ENCODE measurements at regions not wholly inside any gene's neighbourhood (a gene's known extent, or its start where the extent isn't known, plus 50 kb on each side); places are given as distances from the start of the nearest gene placed in this dataset.

DNA sequence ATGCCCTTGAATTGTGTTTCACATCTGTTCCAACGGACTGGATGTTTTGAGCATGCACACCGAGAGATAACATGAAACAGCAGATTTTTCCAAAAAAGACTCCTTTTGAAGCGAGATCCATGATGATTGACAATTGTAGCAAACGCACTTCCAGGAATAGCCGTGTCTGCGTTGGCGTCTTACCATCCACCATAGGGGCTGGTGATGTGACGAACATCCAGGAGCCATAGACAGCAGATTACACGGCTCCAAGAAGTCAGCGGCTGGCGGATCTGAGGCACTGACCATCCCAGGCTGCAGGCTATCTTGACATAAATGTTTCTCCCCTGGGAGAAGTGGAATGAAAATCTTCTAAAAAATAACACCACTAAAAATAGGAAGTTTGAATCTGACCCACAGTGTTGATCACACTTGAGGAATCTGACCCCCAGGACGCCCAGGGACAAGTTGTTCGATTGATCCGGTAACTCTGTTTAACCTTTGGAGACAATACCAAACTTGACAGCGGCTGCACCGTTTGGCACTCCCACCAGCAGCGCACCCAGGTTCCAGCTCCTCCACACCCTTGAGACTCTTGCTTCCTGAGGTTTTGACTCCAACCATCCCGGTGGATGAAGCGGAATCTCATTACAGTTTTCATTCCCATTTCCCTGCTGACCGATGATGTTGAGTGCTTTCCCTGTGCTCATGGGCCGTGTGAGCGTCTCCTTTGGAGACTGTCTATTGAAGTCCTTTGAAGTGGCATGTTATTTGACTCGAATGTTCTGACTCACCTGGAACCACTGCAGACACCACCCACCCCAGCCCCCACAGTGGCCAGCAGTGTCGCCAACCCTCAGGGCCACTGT lies 140.0 kb upstream of the GPC1 start:
- DNase-seq (ENCODE audit: low read depth in 4 of 4, low spot score in 2 of 4), result no peak

- DNase-seq (ENCODE audit: low read depth in 4 of 4, low spot score in 2 of 4), result no peak
Measured at GRCh38 chr2:240296104-240296406, 139.4 kb upstream of the GPC1 start.

DNA sequence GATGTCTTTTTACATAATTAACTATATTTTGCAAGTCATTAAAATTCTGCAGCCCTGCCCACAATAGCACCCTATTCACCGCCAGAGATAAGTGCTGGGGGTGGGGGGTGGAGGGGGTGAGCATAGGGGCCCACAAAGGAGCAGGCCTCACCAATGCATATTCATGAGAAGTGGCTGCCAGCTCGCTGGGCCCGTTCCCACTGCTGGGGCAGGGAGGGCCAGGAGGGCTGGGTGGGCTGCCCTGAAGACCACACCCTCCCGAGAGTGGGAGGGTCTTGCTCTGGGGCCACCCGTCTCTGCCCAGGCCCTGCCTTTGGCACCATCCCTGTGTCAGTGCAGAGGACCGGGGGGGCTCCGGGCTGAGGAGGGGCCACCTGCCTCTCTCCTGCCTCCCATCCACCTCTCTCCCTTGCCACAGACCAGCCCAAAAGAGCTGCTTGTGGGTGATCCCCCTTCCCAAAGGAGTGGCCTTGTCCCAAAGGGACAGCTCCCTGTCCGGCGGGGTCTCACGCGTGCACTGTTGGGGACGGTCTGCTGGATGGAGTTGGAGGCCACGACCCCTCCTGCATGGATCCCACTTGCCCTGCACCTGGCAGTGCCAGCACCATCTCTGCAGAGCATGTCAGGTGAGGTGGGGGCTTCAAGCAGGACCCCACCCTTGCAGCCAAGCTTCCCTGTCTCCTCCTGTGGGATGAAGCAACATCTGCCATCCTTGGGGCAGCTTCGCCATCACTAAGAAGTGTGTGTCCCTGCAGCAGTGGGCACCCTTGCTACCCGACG lies 138.8 kb upstream of the GPC1 start:
- no peak for DNase-seq (ENCODE audit: low read depth in 4 of 4, low spot score in 2 of 4)

- no peak for DNase-seq (ENCODE audit: low read depth in 4 of 4, low spot score in 2 of 4)
Measured at GRCh38 chr2:240297256-240298116, 138.0 kb upstream of the GPC1 start.

DNA sequence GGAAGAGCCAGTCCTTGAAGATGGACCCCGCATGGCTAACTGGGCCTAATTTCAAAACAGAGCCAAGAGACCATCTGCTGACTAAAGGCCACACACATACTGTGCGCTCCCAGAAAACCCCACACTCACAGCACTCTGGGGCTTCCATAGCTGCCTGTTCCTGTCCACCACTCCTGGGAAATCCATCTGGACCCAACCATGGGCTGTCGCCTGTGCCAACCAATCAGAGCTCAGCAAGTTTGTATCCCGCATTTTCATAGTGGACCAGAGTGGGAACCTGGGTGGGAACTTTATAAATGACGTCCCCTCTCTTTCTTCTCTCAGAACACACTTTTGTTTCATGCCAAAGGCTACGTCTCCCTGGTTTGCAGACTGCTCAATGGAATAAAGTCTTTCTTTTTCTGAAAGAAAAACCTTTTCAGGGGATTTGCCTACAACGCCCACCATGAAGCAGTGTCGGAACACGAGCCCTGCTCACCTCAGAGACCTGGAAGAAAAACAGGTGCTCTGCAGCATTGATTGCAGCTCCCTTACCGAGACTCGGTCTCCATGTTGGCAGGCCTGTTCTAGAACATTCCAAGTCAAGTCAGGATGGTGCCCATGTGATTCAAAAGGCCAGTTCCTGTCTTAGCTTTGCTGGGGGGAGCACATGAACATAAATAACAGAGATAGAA lies 137.2 kb upstream of the GPC1 start:
- DNase-seq (ENCODE audit: low read depth in 4 of 4, low spot score in 2 of 4), result no peak

DNA sequence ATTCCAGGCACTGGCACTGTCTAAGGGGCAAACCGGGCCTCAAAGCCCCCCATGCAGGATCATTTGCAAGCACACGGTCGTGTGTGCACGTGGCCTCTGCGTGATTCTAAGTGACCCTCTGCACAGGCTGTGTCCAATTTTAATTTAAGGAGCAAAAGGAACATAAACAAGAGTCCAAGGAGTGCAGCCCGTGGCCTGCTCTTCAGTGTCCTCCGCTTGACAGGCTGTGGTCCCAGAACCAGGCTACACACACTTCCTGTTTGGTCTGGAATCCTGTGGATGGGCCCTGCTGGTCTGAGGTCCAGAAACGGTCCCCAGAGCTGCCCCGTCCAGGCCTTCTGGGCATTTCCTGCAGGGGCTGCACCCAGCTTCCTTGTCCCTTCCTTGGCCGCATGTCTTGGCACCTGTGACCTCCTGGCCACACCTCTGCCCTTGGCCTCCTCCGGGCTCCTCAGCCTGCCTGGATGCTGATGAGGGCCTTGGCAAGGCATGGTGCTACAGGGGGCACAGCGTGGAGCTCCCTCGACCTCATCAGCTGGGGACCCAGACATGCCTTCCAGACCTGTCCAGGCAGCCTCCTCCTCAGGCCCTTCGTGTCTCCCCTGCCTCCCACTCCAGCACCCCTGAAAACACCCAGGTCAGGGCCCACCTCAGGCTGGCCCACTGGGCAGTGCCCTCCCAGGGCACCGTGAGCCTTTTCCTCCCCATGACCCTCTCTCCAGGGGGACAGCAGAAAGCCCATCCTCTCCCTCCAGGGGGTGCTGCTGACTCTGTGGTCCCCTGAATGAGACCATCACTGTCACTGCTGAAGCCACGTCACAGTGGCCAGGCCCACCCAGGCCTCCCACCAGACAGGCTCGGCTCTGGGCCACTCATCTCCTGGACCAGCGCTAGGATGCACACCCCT lies 136.4 kb upstream of the GPC1 start:
- no peak for DNase-seq (ENCODE audit: low read depth in 4 of 4, low spot score in 2 of 4)

DNA sequence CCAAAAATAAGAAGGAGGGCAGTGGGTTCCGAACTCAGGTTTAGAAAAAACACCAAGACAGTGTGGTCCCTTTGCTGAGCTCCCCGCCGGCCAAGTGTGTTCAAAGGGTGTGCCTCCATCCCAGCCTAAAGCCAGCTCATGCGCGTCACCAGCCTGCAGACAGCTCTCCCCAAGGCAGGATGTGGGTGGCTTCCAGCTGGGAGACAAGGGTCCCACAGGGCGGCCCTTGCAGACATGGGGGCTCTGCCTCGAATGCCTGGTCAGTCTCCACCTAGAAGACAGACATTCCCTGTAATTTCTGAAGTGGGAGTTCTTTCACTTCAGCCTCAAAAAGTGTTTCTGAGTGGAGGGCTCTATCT lies 135.8 kb upstream of the GPC1 start:
- no peak for DNase-seq (ENCODE audit: low read depth in 4 of 4, low spot score in 2 of 4)

DNA sequence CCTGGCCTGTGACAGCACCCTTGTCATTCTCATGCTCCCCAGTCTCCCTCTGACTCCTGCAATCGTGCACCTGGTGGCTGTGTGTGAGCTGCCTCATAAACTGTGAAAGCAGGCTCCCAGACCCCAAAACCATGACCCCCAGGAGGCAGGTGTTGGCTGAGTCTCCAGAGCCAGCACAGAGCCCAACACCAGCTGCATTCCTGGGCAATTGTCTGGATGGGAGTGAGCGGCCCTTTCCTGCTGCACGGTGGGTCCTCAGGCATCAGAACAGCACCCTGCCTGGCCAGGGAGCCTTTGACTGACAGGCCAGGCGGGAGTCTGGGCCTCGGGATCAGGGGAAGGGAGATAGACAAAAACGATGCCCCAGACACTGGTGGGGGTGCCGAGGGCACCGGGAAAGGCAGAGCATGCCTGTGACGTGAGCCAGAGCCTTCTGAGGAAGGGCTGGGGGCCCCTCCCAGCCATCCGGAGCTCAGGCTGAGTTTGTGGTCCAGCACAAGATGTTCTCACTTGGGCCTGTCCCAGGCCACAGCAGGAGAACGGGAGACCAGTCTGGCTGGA lies 135.1 kb upstream of the GPC1 start:
- no peak for DNase-seq (ENCODE audit: low read depth in 4 of 4, low spot score in 2 of 4)

GRCh38 chr2:240300840-240301239 lies 134.6 kb upstream of the GPC1 start:
- DNase-seq (ENCODE audit: low read depth in 4 of 4, low spot score in 2 of 4), result no peak

- no peak for DNase-seq (ENCODE audit: low read depth in 4 of 4, low spot score in 2 of 4)
Measured at GRCh38 chr2:240301256-240301795, 134.1 kb upstream of the GPC1 start.

GRCh38 chr2:240302041-240302440 lies 133.4 kb upstream of the GPC1 start:
- no peak for DNase-seq (ENCODE audit: low read depth in 4 of 4, low spot score in 2 of 4)

- no peak for DNase-seq (ENCODE audit: low read depth in 4 of 4, low spot score in 2 of 4)
Measured at GRCh38 chr2:240302933-240303595, 132.4 kb upstream of the GPC1 start.

- DNase-seq (ENCODE audit: low read depth in 4 of 4, low spot score in 2 of 4), result no peak
Measured at GRCh38 chr2:240303896-240304745, 131.3 kb upstream of the GPC1 start.

DNA sequence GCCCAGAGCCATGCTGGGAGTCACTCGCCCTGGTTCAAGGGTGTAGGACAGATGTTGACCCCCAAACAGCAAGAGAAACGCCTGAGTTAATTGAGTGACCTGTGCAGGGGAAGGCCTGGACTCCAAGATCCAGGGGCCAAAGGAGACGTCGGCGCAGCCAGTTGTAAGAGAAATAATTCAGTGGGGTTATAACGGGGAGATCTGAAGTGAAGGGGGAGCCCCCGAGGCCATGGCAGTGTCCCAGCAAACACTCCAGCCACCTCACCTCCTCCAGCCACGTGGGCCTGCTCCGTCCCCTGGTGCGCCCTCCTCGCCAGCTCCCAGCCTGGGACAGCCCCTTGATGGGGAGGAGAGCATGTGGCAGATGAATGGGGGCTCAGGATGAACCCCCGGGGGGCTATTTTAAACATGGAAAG lies 130.7 kb upstream of the GPC1 start:
- no peak for DNase-seq (ENCODE audit: low read depth in 4 of 4, low spot score in 2 of 4)

GRCh38 chr2:240305369-240305962 lies 130.0 kb upstream of the GPC1 start:
- DNase-seq (ENCODE audit: low read depth in 4 of 4, low spot score in 2 of 4), result no peak

DNA sequence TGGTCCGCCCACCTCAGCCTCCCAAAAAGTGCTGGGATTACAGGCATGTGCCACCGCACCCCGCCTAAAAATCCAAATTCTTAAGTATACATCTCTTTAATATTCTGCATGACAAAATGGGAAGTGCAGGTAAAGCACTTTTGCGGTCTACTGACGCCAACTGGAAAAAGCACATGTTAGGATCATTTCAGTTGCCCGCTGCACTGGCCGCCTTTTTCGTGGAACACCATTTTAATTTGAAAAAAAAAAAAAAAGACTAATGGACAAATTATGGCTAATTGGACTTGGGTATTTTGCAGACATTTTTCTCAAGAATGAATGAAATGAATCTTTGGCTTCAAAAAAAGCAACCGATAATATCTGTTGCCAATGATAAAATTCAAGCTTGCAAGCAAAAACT lies 129.3 kb upstream of the GPC1 start:
- DNase-seq (ENCODE audit: low read depth in 4 of 4, low spot score in 2 of 4), result no peak

DNA sequence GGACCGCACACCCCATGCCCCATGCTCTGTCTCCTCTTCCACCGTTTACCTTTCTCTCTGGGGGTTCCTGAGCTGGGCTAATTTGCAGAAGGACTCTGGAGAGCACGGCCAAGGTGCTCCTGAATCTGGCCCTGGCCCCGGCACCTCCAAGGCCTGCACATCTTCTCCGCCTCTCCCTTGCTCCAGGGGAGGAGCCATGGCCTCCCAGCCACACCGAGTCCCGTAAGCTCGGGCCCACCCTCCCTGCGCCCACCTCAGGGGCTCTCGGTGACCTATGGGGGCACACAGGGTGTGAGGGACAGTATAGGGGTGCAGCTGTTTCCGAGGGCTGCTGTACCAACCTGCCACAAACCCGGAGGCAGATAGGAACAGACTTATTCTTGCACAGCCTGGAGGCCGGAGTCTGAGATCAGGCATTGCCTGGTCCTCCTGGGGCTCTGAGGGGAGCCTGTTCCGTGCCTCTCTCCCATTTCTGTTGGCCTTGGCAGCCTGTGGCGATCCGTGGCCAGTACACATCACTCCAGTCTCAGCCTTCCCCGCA lies 127.3 kb upstream of the GPC1 start:
- DNase-seq (ENCODE audit: low read depth in 4 of 4, low spot score in 2 of 4), result no peak
